Neural cell (in vitro differentiated cells): ENCODE measurements at regions not wholly inside any gene's neighbourhood (a gene's known extent, or its start where the extent isn't known, plus 50 kb on each side); places are given as distances from the start of the nearest gene placed in this dataset.

Experiments
- H2AFZ ChIP-seq: fragments of 200-600, 300-800 bp; sonication (generic), shearing (Covaris generic); 2 replicates; pipeline ENCODE4 v1.6.0; 2014; ENCODE audit warnings: low read depth, mild to moderate bottlenecking, antibody characterized with exemption, low read length, moderate library complexity
- H3F3A ChIP-seq: fragments of 200-600 bp; shearing (Covaris generic); 2 replicates; pipeline ENCODE4 v1.6.1; 2016; ENCODE audit warnings: mild to moderate bottlenecking, moderate library complexity, mixed read lengths, antibody characterized with exemption, low read length; ENCODE audit not compliant: insufficient read depth, poor library complexity, severe bottlenecking
- H3K27ac ChIP-seq: fragments of 200-600, 300-800 bp; sonication (generic), shearing (Covaris generic); 2 replicates; pipeline ENCODE4 v1.5.1; 2014; ENCODE audit warnings: mild to moderate bottlenecking, low read length, moderate library complexity
- H3K27me3 ChIP-seq: fragments of 300-800, 200-600 bp; sonication (generic), shearing (Covaris generic); 2 replicates; pipeline ENCODE4 v1.6.0; 2014; ENCODE audit warnings: mild to moderate bottlenecking, low read depth, low read length, moderate library complexity; ENCODE audit not compliant: insufficient read depth
- H3K36me3 ChIP-seq: fragments of 300-800, 200-600 bp; sonication (generic), shearing (Covaris generic); 2 replicates; pipeline ENCODE4 v1.5.1; 2014; ENCODE audit warnings: mild to moderate bottlenecking, antibody characterized with exemption, low read length, moderate library complexity; ENCODE audit not compliant: insufficient read depth
- H3K4me2 ChIP-seq: fragments of 300-800, 200-600 bp; sonication (generic), shearing (Covaris generic); 2 replicates; pipeline ENCODE4 v1.6.0; 2014; ENCODE audit warnings: mild to moderate bottlenecking, low read length
- H3K4me3 ChIP-seq: fragments of 300-800, 200-600 bp; sonication (generic), shearing (Covaris generic); 2 replicates; pipeline ENCODE4 v1.5.1; 2014; ENCODE audit warnings: mild to moderate bottlenecking, low read length, moderate library complexity
- H3K79me2 ChIP-seq: fragments of 200-600 bp; shearing (Covaris generic); replicated peaks from 2 replicates; pipeline ENCODE4 v1.6.0; 2014; ENCODE audit warnings: mild to moderate bottlenecking, low read length, moderate library complexity; ENCODE audit not compliant: insufficient read depth
- H3K9ac ChIP-seq: fragments of 300-800, 200-600 bp; sonication (generic), shearing (Covaris generic); 2 replicates; pipeline ENCODE4 v1.6.1; 2016; ENCODE audit warnings: mild to moderate bottlenecking, low read length, mixed read lengths
- H3K9me2 ChIP-seq: fragments of 200-600 bp; shearing (Covaris generic); 2 replicates; pipeline ENCODE4 v1.6.1; 2016; ENCODE audit warnings: mild to moderate bottlenecking, low read length, mixed read lengths; ENCODE audit not compliant: insufficient read depth
- H3K9me3 ChIP-seq: fragments of 200-600, 300-800 bp; sonication (generic), shearing (Covaris generic); 2 replicates; pipeline ENCODE4 v1.6.1; 2016; ENCODE audit warnings: mild to moderate bottlenecking, mixed run types, low read length, moderate library complexity, mixed read lengths
- H4K20me1 ChIP-seq: fragments of 200-600 bp; shearing (Covaris generic); 2 replicates; pipeline ENCODE4 v1.6.1; 2016; ENCODE audit warnings: mild to moderate bottlenecking, mixed run types; ENCODE audit not compliant: insufficient read depth
- EP300 ChIP-seq: fragments of 450-650 bp; conservative IDR thresholded peaks from 2 replicates; pipeline ENCODE4 v1.6.1; 2014; ENCODE audit warnings: antibody characterized with exemption, mild to moderate bottlenecking, moderate library complexity; ENCODE audit not compliant: poor library complexity, severe bottlenecking
- EZH2 ChIP-seq: fragments of 200-600, 300-800 bp; shearing (Covaris generic), sonication (generic); IDR thresholded peaks from 2 replicates; pipeline ENCODE4 v1.6.1; 2014; ENCODE audit warnings: antibody characterized with exemption, low read length, borderline replicate concordance, mild to moderate bottlenecking; ENCODE audit not compliant: insufficient read depth, poor library complexity, severe bottlenecking
- MXI1 ChIP-seq: fragments of 450-650 bp; conservative IDR thresholded peaks from 2 replicates; pipeline ENCODE4 v1.6.1; 2014; ENCODE audit warnings: antibody characterized with exemption, mild to moderate bottlenecking; ENCODE audit not compliant: poor library complexity, severe bottlenecking
- POLR2AphosphoS5 ChIP-seq: IDR thresholded peaks from 2 replicates; pipeline ENCODE4 v1.6.1; 2012
- RAD21 ChIP-seq: fragments of 450-650 bp; conservative IDR thresholded peaks from 2 replicates; pipeline ENCODE4 v1.6.1; 2014; ENCODE audit warnings: antibody characterized with exemption, mild to moderate bottlenecking, moderate library complexity
- SMC3 ChIP-seq: fragments of 450-650 bp; conservative IDR thresholded peaks from 2 replicates; pipeline ENCODE4 v1.6.1; 2014; ENCODE audit warnings: antibody characterized with exemption, mild to moderate bottlenecking, moderate library complexity; ENCODE audit not compliant: poor library complexity
- TAF1 ChIP-seq: IDR thresholded peaks from 2 replicates; pipeline ENCODE4 v1.6.1; 2012; ENCODE audit warnings: low read depth
- TF ChIP-seq, protein P1 (sequence below): IDR thresholded peaks from 2 replicates; pipeline ENCODE4 v1.6.1; 2012; ENCODE audit warnings: borderline replicate concordance
- TF ChIP-seq, protein P2 (sequence below): fragments of 450-650 bp; IDR thresholded peaks from 2 replicates; pipeline ENCODE4 v1.5.1; 2014; ENCODE audit warnings: antibody characterized with exemption, mild to moderate bottlenecking, moderate library complexity; ENCODE audit not compliant: poor library complexity, severe bottlenecking

GRCh38 chr2:56693501-56693900, 509.7 kb downstream of the CCDC85A start:
- H3K4me3 ChIP-seq: no peak overlapping the region
- no peaks in the 10 kb centered on the region for H3K9me3 ChIP-seq
- H4K20me1 ChIP-seq: no peaks in the 10 kb centered on the region
- H3K9ac ChIP-seq: no peak overlapping the region
- no peak overlapping the region for H2AFZ ChIP-seq
- H3K36me3 ChIP-seq: no peaks in the 10 kb centered on the region
- no peaks in the 10 kb centered on the region for H3K79me2 ChIP-seq
- no peak for TF ChIP-seq RAD21
- TF ChIP-seq TAF1: no peak
- TF ChIP-seq, protein P1, sequence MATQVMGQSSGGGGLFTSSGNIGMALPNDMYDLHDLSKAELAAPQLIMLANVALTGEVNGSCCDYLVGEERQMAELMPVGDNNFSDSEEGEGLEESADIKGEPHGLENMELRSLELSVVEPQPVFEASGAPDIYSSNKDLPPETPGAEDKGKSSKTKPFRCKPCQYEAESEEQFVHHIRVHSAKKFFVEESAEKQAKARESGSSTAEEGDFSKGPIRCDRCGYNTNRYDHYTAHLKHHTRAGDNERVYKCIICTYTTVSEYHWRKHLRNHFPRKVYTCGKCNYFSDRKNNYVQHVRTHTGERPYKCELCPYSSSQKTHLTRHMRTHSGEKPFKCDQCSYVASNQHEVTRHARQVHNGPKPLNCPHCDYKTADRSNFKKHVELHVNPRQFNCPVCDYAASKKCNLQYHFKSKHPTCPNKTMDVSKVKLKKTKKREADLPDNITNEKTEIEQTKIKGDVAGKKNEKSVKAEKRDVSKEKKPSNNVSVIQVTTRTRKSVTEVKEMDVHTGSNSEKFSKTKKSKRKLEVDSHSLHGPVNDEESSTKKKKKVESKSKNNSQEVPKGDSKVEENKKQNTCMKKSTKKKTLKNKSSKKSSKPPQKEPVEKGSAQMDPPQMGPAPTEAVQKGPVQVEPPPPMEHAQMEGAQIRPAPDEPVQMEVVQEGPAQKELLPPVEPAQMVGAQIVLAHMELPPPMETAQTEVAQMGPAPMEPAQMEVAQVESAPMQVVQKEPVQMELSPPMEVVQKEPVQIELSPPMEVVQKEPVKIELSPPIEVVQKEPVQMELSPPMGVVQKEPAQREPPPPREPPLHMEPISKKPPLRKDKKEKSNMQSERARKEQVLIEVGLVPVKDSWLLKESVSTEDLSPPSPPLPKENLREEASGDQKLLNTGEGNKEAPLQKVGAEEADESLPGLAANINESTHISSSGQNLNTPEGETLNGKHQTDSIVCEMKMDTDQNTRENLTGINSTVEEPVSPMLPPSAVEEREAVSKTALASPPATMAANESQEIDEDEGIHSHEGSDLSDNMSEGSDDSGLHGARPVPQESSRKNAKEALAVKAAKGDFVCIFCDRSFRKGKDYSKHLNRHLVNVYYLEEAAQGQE: no peak
- TF ChIP-seq, protein P2, sequence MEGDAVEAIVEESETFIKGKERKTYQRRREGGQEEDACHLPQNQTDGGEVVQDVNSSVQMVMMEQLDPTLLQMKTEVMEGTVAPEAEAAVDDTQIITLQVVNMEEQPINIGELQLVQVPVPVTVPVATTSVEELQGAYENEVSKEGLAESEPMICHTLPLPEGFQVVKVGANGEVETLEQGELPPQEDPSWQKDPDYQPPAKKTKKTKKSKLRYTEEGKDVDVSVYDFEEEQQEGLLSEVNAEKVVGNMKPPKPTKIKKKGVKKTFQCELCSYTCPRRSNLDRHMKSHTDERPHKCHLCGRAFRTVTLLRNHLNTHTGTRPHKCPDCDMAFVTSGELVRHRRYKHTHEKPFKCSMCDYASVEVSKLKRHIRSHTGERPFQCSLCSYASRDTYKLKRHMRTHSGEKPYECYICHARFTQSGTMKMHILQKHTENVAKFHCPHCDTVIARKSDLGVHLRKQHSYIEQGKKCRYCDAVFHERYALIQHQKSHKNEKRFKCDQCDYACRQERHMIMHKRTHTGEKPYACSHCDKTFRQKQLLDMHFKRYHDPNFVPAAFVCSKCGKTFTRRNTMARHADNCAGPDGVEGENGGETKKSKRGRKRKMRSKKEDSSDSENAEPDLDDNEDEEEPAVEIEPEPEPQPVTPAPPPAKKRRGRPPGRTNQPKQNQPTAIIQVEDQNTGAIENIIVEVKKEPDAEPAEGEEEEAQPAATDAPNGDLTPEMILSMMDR: no peak
- TF ChIP-seq POLR2AphosphoS5: no peak
- no peak for TF ChIP-seq EP300
- TF ChIP-seq MXI1: no peak
- no peak for TF ChIP-seq EZH2
- TF ChIP-seq SMC3: no peak
- H3K4me2 ChIP-seq: no peak overlapping the region
- H3F3A ChIP-seq: no peaks in the 10 kb centered on the region
- H3K27me3 ChIP-seq: no peaks in the 10 kb centered on the region
- no peak overlapping the region for H3K27ac ChIP-seq
- H3K9me2 ChIP-seq: no peaks in the 10 kb centered on the region

- Histone ChIP-seq H3K4me3 (no peak overlapping the region), H3K79me2 (no peaks in the 10 kb centered on the region), H3K36me3 (no peaks in the 10 kb centered on the region), H3F3A (peaks cover 7% of the 10 kb centered on the region), H3K27me3 (no peaks in the 10 kb centered on the region), H3K9me2 (no peaks in the 10 kb centered on the region), H3K9ac (no peak overlapping the region), H3K9me3 (no peaks in the 10 kb centered on the region), H2AFZ (no peak overlapping the region), H3K4me2 (no peak overlapping the region), H3K27ac (no peak overlapping the region), H4K20me1 (no peaks in the 10 kb centered on the region)
- TF ChIP-seq, protein P1: no peak
- TF ChIP-seq SMC3 (no peak), EZH2 (no peak), RAD21 (no peak), MXI1 (no peak), EP300 (no peak), POLR2AphosphoS5 (no peak), TAF1 (no peak)
- TF ChIP-seq, protein P2: no peak
These were observed 519.2 kb downstream of the CCDC85A start for GRCh38 chr2:56703001-56703400.
